KOPT-K1 (cell line): ENCODE measurements at regions not wholly inside any gene's neighbourhood (a gene's known extent, or its start where the extent isn't known, plus 50 kb on each side); places are given as distances from the start of the nearest gene placed in this dataset.
"Not testable (repeated sequence)": the region's sequence is repeated elsewhere in the genome, so short reads cannot be mapped to it uniquely, and the experiment has no call there.

Source experiments
- H3K27ac ChIP-seq: fragments of 200-600 bp; sonication (generic); 2 replicates; pipeline ENCODE4 v1.5.1; 2016; ENCODE audit warnings: antibody characterized with exemption, mild to moderate bottlenecking, low read depth, low read length; ENCODE audit not compliant: poor library complexity, severe bottlenecking
- H3K36me3 ChIP-seq: fragments of 200-600 bp; sonication (generic); 2 replicates; pipeline ENCODE4 v1.5.1; 2017; ENCODE audit warnings: antibody characterized with exemption, mild to moderate bottlenecking, low read length, moderate library complexity; ENCODE audit not compliant: insufficient read depth
- H3K9me3 ChIP-seq: fragments of 200-600 bp; sonication (generic); 2 replicates; pipeline ENCODE4 v1.5.1; 2017; ENCODE audit warnings: antibody characterized with exemption, low read length, mild to moderate bottlenecking; ENCODE audit not compliant: insufficient read depth, poor library complexity, severe bottlenecking

DNA sequence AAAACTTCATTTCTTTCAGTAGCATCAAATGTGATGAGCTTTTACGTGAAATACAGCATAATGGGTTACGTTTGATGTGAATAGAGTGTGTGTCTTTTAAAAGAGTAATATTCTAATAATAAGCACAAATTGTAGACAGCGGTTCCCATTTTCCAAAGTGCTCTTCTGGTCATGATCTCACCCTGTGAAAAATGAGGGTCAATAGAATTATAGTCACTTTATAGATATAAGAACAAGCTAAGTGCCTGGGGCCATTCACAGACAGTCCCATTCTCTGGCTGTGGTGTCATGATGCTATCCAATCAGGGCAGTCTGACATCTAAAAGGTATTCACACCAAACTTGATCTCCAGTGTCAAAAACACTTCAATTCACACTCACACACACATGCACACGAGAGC lies 830.8 kb upstream of the AUTS2 start:
- Histone ChIP-seq H3K36me3 (no peaks in the 10 kb centered on the region), H3K9me3 (peaks cover 35% of the 10 kb centered on the region), H3K27ac (no peak overlapping the region)

GRCh38 chr7:68770649-68771048 lies 827.6 kb upstream of the AUTS2 start:
- Histone ChIP-seq H3K27ac (no peak overlapping the region), H3K36me3 (no peaks in the 10 kb centered on the region), H3K9me3 (peaks cover 12% of the 10 kb centered on the region)

GRCh38 chr7:68776326-68776725 lies 821.9 kb upstream of the AUTS2 start:
- H3K9me3 ChIP-seq = peaks cover under 1% of the 10 kb centered on the region
- no peaks in the 10 kb centered on the region for H3K36me3 ChIP-seq
- H3K27ac ChIP-seq = no peak overlapping the region

GRCh38 chr7:68783684-68784083 lies 814.6 kb upstream of the AUTS2 start:
- no peaks in the 10 kb centered on the region for H3K9me3 ChIP-seq
- no peaks in the 10 kb centered on the region for H3K36me3 ChIP-seq
- no peak overlapping the region for H3K27ac ChIP-seq

GRCh38 chr7:68785036-68785435 lies 813.2 kb upstream of the AUTS2 start:
- Histone ChIP-seq H3K27ac (no peak overlapping the region), H3K9me3 (no peaks in the 10 kb centered on the region), H3K36me3 (no peaks in the 10 kb centered on the region)

- H3K9me3 ChIP-seq = no peaks in the 10 kb centered on the region
- H3K36me3 ChIP-seq = no peaks in the 10 kb centered on the region
- no peak overlapping the region for H3K27ac ChIP-seq
These were observed 810.7 kb upstream of the AUTS2 start for GRCh38 chr7:68787566-68787965.

DNA sequence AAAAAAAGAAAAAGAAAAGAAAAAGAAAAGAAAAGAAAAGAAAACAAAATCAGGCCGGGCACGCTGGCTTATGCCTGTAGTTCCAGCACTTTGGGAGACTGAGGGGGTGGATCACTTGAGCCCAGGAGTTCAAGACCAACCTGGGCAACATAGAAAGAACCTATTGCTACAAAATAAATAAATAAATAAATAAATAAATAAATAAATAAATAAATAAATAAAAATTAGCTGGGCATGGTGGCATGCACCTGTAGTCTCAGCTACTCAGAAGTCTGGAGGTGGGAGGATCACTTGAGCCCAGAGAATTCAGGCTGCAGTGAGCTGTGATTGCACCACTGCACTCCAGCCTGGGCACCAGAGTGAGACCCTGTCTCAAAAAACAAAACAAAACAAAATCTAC lies 809.7 kb upstream of the AUTS2 start:
- H3K9me3 ChIP-seq, H3K36me3 ChIP-seq, H3K27ac ChIP-seq: not testable (repeated sequence)

DNA sequence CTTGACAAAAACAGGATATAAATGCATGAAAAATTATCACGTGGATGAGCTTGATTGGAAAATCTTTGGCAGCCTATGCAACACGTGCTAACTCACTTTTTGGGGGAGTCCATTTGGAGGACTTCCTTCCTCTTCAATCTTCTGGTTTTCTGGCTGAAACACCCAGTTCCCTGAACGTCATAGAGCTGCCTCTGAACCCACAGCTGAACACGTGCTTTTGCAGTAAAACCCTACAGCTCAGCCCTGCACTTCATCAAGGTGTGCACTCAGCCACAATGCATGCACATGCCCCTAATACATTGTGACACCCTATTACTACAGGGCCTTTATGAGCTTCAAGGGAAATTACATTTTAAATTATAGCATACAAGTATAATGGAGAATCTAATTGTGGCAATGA lies 808.7 kb upstream of the AUTS2 start:
- Histone ChIP-seq H3K27ac (no peak overlapping the region), H3K9me3 (no peaks in the 10 kb centered on the region), H3K36me3 (no peaks in the 10 kb centered on the region)

GRCh38 chr7:68792351-68792750 lies 805.9 kb upstream of the AUTS2 start:
- H3K27ac ChIP-seq = no peak overlapping the region

GRCh38 chr7:68793513-68793912 lies 804.8 kb upstream of the AUTS2 start:
- Histone ChIP-seq H3K27ac (no peak overlapping the region), H3K36me3 (no peaks in the 10 kb centered on the region), H3K9me3 (no peaks in the 10 kb centered on the region)

More at GRCh38 chr7:68792351-68792750, 805.9 kb upstream of the AUTS2 start:
- Histone ChIP-seq H3K9me3 (no peaks in the 10 kb centered on the region), H3K36me3 (no peaks in the 10 kb centered on the region)

DNA sequence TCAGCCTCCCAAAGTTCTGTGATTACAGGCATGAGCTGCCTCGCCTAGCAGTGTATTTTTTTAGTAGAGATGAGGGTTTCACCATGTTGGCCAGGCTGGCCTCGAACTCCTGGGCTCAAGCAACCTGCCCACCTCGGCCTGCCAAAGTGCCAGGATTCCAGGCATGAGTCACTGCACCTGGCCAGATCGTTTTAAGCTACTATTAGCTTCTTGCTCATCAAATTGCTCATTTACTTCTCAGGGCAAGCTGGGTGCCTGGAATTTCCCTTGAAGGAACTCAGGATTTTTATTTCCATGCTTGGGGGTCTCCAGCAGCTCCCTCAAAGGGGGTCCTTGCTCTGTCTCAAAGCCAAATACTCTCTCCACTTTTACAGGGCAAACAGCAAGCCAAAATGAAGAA lies 798.0 kb upstream of the AUTS2 start:
- H3K36me3 ChIP-seq = no peaks in the 10 kb centered on the region

DNA sequence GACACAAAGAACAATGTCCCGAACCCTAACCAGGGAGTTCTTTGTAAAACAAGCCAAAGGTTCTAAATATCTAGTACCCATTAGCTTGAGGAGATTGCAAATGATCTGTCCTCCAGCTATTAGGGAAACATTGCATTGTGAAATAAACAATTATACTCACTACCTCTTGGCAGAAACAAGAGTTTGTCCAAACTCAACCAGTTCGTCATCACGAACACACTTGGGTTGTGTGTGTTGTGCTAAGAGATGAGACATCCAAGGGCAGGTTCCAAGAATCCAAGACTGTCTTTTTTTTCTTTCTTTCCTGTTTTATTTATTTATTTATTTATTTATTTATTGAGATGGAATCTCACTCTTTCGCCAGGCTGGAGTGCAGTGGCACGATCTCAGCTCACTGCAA lies 793.1 kb upstream of the AUTS2 start:
- H3K9me3 ChIP-seq = peaks cover 11% of the 10 kb centered on the region
- H3K36me3 ChIP-seq = no peaks in the 10 kb centered on the region
- H3K27ac ChIP-seq = no peak overlapping the region

More for the DNA sequence above, 798.0 kb upstream of the AUTS2 start:
- peaks cover 6% of the 10 kb centered on the region for H3K9me3 ChIP-seq
- H3K27ac ChIP-seq = no peak overlapping the region

DNA sequence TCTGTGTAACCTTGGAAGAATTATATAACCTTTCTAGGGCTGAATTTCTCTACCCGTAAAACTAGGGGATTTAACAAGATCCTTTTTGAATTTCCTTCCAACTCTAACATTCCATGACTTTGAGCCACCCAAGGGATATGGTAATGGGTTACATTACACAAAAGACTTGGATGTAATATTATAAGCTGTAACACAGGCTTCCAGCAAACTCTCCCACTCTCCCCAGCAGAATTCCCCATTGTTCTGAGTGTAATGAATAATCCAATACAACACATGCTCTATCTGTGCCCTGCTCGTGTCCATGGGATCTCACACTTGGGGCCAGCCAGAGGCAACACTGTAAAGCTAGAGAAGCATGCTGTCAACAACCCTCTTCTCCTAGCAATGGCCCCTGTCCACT lies 790.6 kb upstream of the AUTS2 start:
- no peak overlapping the region for H3K27ac ChIP-seq
- H3K36me3 ChIP-seq = no peaks in the 10 kb centered on the region
- H3K9me3 ChIP-seq = peaks cover 11% of the 10 kb centered on the region

- Histone ChIP-seq H3K27ac (no peak overlapping the region), H3K9me3 (peaks cover 16% of the 10 kb centered on the region), H3K36me3 (no peaks in the 10 kb centered on the region)
These were observed 784.7 kb upstream of the AUTS2 start for GRCh38 chr7:68813551-68814080.

GRCh38 chr7:68816491-68816890 lies 781.8 kb upstream of the AUTS2 start:
- no peak overlapping the region for H3K27ac ChIP-seq
- H3K9me3 ChIP-seq = peaks cover 16% of the 10 kb centered on the region
- no peaks in the 10 kb centered on the region for H3K36me3 ChIP-seq

DNA sequence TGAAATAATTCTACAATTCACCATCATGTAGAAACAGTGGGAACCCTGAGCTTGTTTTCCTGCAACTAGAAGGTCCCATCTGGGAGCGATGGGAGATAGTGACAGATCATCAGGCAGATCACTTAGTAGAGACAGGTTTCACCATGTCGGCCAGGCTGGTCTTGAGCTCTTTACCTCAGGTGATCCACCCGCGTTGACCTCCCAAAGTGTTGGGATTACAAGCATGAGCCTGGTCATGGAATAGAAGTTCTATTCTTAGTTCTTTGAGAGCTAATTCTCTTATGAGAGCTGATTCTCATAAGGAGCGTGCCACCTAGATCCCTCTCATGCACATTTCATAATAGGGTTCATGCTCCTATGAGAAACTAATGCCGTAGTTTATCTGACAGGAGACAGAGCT lies 778.0 kb upstream of the AUTS2 start:
- Histone ChIP-seq H3K36me3 (no peaks in the 10 kb centered on the region), H3K27ac (no peak overlapping the region), H3K9me3 (peaks cover 5% of the 10 kb centered on the region)

GRCh38 chr7:68821846-68822245 lies 776.4 kb upstream of the AUTS2 start:
- Histone ChIP-seq H3K27ac (no peak overlapping the region), H3K36me3 (no peaks in the 10 kb centered on the region), H3K9me3 (peaks cover 5% of the 10 kb centered on the region)
